ENCODE measurements at regions not wholly inside any gene's neighbourhood (a gene's known extent, or its start where the extent isn't known, plus 50 kb on each side); places are given as distances from the start of the nearest gene placed in this dataset.

GRCh38 chr12:77727442-77728001 is 103.2 kb upstream of the NAV3 start:
- Histone ChIP-seq H3K4me3 (ENCODE audit: low read depth, low read length) (no peak overlapping the region), H3K36me3 (ENCODE audit: control insufficient read depth in 2 of 2, insufficient read depth in 1 of 2, low read length in 2 of 2) (no peaks in the 10 kb centered on the region), H3K4me1 (ENCODE audit: control insufficient read depth, insufficient read depth, low read length) (no peaks in the 10 kb centered on the region), H3K27ac (ENCODE audit: extremely low read depth, low read depth, low read length) (no peak overlapping the region), H3K9me3 (ENCODE audit: control insufficient read depth, insufficient read depth, low read depth, low read length) (no peaks in the 10 kb centered on the region)
- TF ChIP-seq OVOL3 (tag by site-specific recombination; IDR thresholded peaks at IDR 0.05), result no peak
- no peak for TF ChIP-seq ZNF610 (tag by site-specific recombination; IDR thresholded peaks at IDR 0.05; ENCODE audit: borderline replicate concordance)
- no peak for TF ChIP-seq ZBTB21 (tag by site-specific recombination; IDR thresholded peaks at IDR 0.05)
- TF ChIP-seq ZNF248 (tag by site-specific recombination; IDR thresholded peaks at IDR 0.05), result no peak
- TF ChIP-seq ZNF555 (tag by site-specific recombination; conservative IDR thresholded peaks at IDR 0.05), result no peak
- TF ChIP-seq ZNF202 (tag by site-specific recombination; IDR thresholded peaks at IDR 0.05; ENCODE audit: borderline replicate concordance), result no peak
- no peak for TF ChIP-seq ZNF585B (tag by site-specific recombination; IDR thresholded peaks at IDR 0.05)
- TF ChIP-seq ZNF280D (tag by site-specific recombination; IDR thresholded peaks at IDR 0.05), result no peak
- TF ChIP-seq ZNF423 (tag by site-specific recombination; IDR thresholded peaks at IDR 0.05), result no peak
- TF ChIP-seq ZNF18 (tag by site-specific recombination; IDR thresholded peaks at IDR 0.05), result no peak
- TF ChIP-seq ZNF112 (tag by site-specific recombination; IDR thresholded peaks at IDR 0.05), result no peak
- no peak for TF ChIP-seq ZNF488 (tag by site-specific recombination; IDR thresholded peaks at IDR 0.05)
- no peak for TF ChIP-seq GLIS1 (tag by site-specific recombination; IDR thresholded peaks at IDR 0.05)
- no peak for TF ChIP-seq ZBTB20 (tag by site-specific recombination; IDR thresholded peaks at IDR 0.05)
- no peak for TF ChIP-seq ZNF114 (tag by site-specific recombination; IDR thresholded peaks at IDR 0.05)
- no peak for TF ChIP-seq ZNF324 (tag by site-specific recombination; IDR thresholded peaks at IDR 0.05)
- TF ChIP-seq GLI2 (tag by site-specific recombination; IDR thresholded peaks at IDR 0.05; ENCODE audit: borderline replicate concordance, low read depth), result no peak
- no peak for TF ChIP-seq ZNF391 (tag by site-specific recombination; IDR thresholded peaks at IDR 0.05; ENCODE audit: borderline replicate concordance, low read depth)
- no peak for TF ChIP-seq ZNF140 (tag by site-specific recombination; IDR thresholded peaks at IDR 0.05)
- no peak for TF ChIP-seq ZNF580 (tag by site-specific recombination; IDR thresholded peaks at IDR 0.05)
- ChIA-PET CTCF (interaction anchor here (1.0 to 2.5 kb wide), 4 partner anchors 188 to 202 kb away, joined by 3 to 22 read pairs (median 6); no protein-coding TSS in a partner anchor), POLR2A (no interaction called here)

GRCh38 chr12:77725611-77726010 is 105.1 kb upstream of the NAV3 start:
- CTCF ChIA-PET, result interaction anchor here (1.4 to 1.6 kb wide), 2 partner anchors 201 to 208 kb away, joined by 5 to 93 read pairs; no protein-coding TSS in a partner anchor
- no peak for TF ChIP-seq ZNF16 (tag by site-specific recombination; IDR thresholded peaks at IDR 0.05; ENCODE audit: low read depth)
- TF ChIP-seq ZBTB48 (tag by site-specific recombination; IDR thresholded peaks at IDR 0.05), result no peak
- no peak for TF ChIP-seq ZBTB49 (tag by site-specific recombination; IDR thresholded peaks at IDR 0.05; ENCODE audit: low read depth)
- no peak for TF ChIP-seq ZNF335 (tag by site-specific recombination; conservative IDR thresholded peaks at IDR 0.05)
- no peak for TF ChIP-seq ZNF433 (tag by site-specific recombination; IDR thresholded peaks at IDR 0.05; ENCODE audit: low read depth)
- TF ChIP-seq GLIS2 (tag by site-specific recombination; IDR thresholded peaks at IDR 0.05), result no peak
- TF ChIP-seq ZNF292 (tag by site-specific recombination; IDR thresholded peaks at IDR 0.05; ENCODE audit: borderline replicate concordance, low read depth), result no peak

More at GRCh38 chr12:77725611-77726010, 105.1 kb upstream of the NAV3 start:
- Histone ChIP-seq H3K4me3 (ENCODE audit: low read depth, low read length) (no peak overlapping the region), H3K36me3 (ENCODE audit: control insufficient read depth in 2 of 2, insufficient read depth in 1 of 2, low read length in 2 of 2) (no peaks in the 10 kb centered on the region), H3K27ac (ENCODE audit: extremely low read depth, low read depth, low read length) (no peak overlapping the region), H3K4me1 (ENCODE audit: control insufficient read depth, insufficient read depth, low read length) (no peaks in the 10 kb centered on the region), H3K9me3 (ENCODE audit: control insufficient read depth, insufficient read depth, low read depth, low read length) (no peaks in the 10 kb centered on the region)
- POLR2A ChIA-PET, result no interaction called here

Measured in HEK293 (cell line).